ENCODE measurements at regions not wholly inside any gene's neighbourhood (a gene's known extent, or its start where the extent isn't known, plus 50 kb on each side); places are given as distances from the start of the nearest gene placed in this dataset.
"Not testable (repeated sequence)": the region's sequence is repeated elsewhere in the genome, so short reads cannot be mapped to it uniquely, and the experiment has no call there.

GRCh38 chr3:192968901-192969300 is 51.2 kb upstream of the MB21D2 start:
- H3K27me3 ChIP-seq; H3K4me1 ChIP-seq; H3K27ac ChIP-seq; H3K4me3 ChIP-seq; intact Hi-C loops (cut with DNase I; ENCODE audit: low total_unique reads); DNase-seq; H3K36me3 ChIP-seq; H3K9me3 ChIP-seq: not testable (repeated sequence)

GRCh38 chr3:192980632-192981031 is 63.0 kb upstream of the MB21D2 start:
- Histone ChIP-seq H3K4me1 (no peaks in the 10 kb centered on the region), H3K4me3 (no peak overlapping the region), H3K27ac (no peak overlapping the region), H3K27me3 (peaks cover 0 to 4% of the 10 kb centered on the region in 2 donors), H3K9me3 (no peaks in the 10 kb centered on the region), H3K36me3 (no peaks in the 10 kb centered on the region)
- no peak for DNase-seq
- TF ChIP-seq POLR2A (IDR thresholded peaks at IDR 0.05): no peak
- TF ChIP-seq, protein P1, sequence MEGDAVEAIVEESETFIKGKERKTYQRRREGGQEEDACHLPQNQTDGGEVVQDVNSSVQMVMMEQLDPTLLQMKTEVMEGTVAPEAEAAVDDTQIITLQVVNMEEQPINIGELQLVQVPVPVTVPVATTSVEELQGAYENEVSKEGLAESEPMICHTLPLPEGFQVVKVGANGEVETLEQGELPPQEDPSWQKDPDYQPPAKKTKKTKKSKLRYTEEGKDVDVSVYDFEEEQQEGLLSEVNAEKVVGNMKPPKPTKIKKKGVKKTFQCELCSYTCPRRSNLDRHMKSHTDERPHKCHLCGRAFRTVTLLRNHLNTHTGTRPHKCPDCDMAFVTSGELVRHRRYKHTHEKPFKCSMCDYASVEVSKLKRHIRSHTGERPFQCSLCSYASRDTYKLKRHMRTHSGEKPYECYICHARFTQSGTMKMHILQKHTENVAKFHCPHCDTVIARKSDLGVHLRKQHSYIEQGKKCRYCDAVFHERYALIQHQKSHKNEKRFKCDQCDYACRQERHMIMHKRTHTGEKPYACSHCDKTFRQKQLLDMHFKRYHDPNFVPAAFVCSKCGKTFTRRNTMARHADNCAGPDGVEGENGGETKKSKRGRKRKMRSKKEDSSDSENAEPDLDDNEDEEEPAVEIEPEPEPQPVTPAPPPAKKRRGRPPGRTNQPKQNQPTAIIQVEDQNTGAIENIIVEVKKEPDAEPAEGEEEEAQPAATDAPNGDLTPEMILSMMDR (IDR thresholded peaks at IDR 0.05): no peak
- intact Hi-C loops (cut with DNase I; ENCODE audit: low total_unique reads): no loop called here

DNA sequence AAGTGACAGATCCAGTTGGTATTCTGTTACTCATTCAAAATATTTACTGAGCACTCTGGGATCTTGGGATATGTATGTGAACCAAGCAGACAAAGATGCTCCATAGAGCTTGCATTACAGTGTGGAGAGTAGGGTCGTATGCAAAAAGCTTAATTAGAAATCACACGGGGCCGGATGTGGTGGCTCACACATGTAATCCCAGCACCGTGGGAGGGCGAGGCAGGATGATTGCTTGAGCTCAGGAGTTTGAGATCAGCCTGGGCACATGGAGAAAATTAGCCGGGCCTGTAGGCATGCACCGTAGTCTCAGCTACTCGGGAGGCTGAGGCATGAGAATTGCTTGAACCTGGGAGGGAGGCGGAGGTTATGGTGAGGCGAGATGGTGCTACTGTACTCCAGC is 68.7 kb upstream of the MB21D2 start:
- intact Hi-C loops (cut with DNase I; ENCODE audit: low total_unique reads): no loop called here
- TF ChIP-seq, protein P1 (IDR thresholded peaks at IDR 0.05): no peak
- TF ChIP-seq POLR2A (IDR thresholded peaks at IDR 0.05): no peak
- Histone ChIP-seq H3K4me1 (no peaks in the 10 kb centered on the region), H3K4me3 (no peak overlapping the region), H3K27me3 (peaks cover 0 to 3% of the 10 kb centered on the region in 2 donors), H3K27ac (no peak overlapping the region), H3K36me3 (no peaks in the 10 kb centered on the region), H3K9me3 (no peaks in the 10 kb centered on the region)
- DNase-seq: no peak

DNA sequence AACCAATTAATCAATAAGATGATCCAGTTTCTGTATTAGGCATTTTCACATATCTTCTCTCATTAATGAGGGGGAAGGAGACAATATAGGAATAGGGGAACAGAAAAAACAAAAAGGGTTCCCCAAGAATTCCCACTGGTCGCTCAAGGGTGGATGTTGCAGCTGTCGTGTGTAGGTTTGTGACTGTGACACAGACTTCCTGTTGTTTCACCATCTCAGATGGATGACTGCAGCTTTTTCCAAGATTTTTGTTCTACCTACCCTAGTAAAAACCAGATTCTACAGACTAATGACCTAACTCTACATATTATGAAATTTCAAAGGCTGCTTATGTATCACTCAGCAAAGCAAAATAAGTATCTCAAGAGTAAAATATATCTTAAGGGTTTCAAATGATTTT is 73.7 kb upstream of the MB21D2 start:
- no peak for TF ChIP-seq POLR2A (IDR thresholded peaks at IDR 0.05)
- TF ChIP-seq, protein P1 (IDR thresholded peaks at IDR 0.05): no peak
- H3K36me3 ChIP-seq: no peaks in the 10 kb centered on the region
- no peaks in the 10 kb centered on the region for H3K27me3 ChIP-seq
- no peaks in the 10 kb centered on the region for H3K4me1 ChIP-seq
- intact Hi-C loops (cut with DNase I; ENCODE audit: low total_unique reads): no loop called here
- H3K4me3 ChIP-seq: no peak overlapping the region
- H3K27ac ChIP-seq: no peak overlapping the region
- DNase-seq: no peak
- H3K9me3 ChIP-seq: no peaks in the 10 kb centered on the region

- no peaks in the 10 kb centered on the region for H3K27me3 ChIP-seq
- no peak for DNase-seq
- no peaks in the 10 kb centered on the region for H3K9me3 ChIP-seq
- H3K4me1 ChIP-seq: no peaks in the 10 kb centered on the region
- intact Hi-C loops (cut with DNase I; ENCODE audit: low total_unique reads): no loop called here
- H3K27ac ChIP-seq: no peak overlapping the region
- TF ChIP-seq, protein P1 (IDR thresholded peaks at IDR 0.05): no peak
- no peak for TF ChIP-seq POLR2A (IDR thresholded peaks at IDR 0.05)
- H3K4me3 ChIP-seq: no peak overlapping the region
- no peaks in the 10 kb centered on the region for H3K36me3 ChIP-seq
Measured at GRCh38 chr3:192992361-192992760, 74.7 kb upstream of the MB21D2 start.

- TF ChIP-seq POLR2A (IDR thresholded peaks at IDR 0.05): no peak
- TF ChIP-seq, protein P1 (IDR thresholded peaks at IDR 0.05): no peak
- intact Hi-C loops (cut with DNase I; ENCODE audit: low total_unique reads): no loop called here
- no peak overlapping the region for H3K27ac ChIP-seq
- no peaks in the 10 kb centered on the region for H3K4me1 ChIP-seq
- H3K9me3 ChIP-seq: no peaks in the 10 kb centered on the region
- no peak for DNase-seq
- no peaks in the 10 kb centered on the region for H3K36me3 ChIP-seq
- H3K4me3 ChIP-seq: no peak overlapping the region
- no peaks in the 10 kb centered on the region for H3K27me3 ChIP-seq
Measured at GRCh38 chr3:192993411-192993810, 75.8 kb upstream of the MB21D2 start.

GRCh38 chr3:193001113-193001512 is 83.5 kb upstream of the MB21D2 start:
- H3K9me3 ChIP-seq: not testable (repeated sequence)

DNA sequence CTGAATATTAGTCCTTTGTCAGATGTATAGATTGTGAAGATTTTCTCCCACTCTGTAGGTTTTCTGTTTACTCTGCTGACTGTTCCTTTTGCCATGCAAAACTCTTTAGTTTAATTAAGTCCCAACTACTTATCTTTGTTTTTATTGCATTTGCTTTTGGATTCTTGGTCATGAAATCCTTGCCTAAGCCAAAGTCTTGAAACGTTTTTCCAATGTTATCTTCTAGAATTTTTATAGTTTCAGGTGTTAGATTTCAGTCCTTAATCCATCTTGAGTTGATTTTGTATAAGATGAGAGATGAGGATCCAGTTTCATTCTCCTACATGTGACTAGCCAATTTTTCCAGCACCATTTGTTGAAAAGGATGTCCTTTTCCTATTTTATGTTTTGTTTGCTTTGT is 86.0 kb upstream of the MB21D2 start:
- H3K27ac ChIP-seq; H3K4me3 ChIP-seq; DNase-seq; H3K9me3 ChIP-seq; H3K4me1 ChIP-seq; H3K36me3 ChIP-seq; H3K27me3 ChIP-seq; intact Hi-C loops (cut with DNase I; ENCODE audit: low total_unique reads): not testable (repeated sequence)

More at GRCh38 chr3:193001113-193001512, 83.5 kb upstream of the MB21D2 start:
- H3K4me1 ChIP-seq; DNase-seq; intact Hi-C loops (cut with DNase I; ENCODE audit: low total_unique reads); H3K27me3 ChIP-seq; H3K27ac ChIP-seq; H3K4me3 ChIP-seq; H3K36me3 ChIP-seq: not testable (repeated sequence)

Measured in uterus (tissue), 3 donors.